ENCODE measurements at regions not wholly inside any gene's neighbourhood (a gene's known extent, or its start where the extent isn't known, plus 50 kb on each side); places are given as distances from the start of the nearest gene placed in this dataset.
"Not testable (repeated sequence)": the region's sequence is repeated elsewhere in the genome, so short reads cannot be mapped to it uniquely, and the experiment has no call there.

DNA sequence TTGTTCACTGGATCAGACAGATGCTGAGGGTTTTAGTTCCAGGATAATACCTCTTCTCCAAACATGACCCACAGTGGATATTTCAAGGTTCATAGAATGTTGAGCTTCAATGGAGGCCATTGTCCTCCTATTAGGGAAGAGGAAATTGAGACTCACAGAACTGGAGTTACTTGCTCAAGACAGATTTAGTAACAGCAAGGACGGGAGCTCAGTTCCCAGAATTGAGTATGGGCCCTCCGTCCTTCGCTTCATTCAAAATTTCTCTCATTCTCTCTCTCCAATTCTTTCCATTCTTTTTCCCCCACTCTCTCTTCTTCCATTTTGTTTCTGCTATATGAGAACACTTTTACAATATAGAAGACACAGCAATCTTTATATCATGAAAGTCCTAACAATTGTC lies 94.0 kb downstream of the DNAJB9 start:
- Mint-ChIP-seq H3K9me3 (peaks cover 2% of the 10 kb centered on the region), H3K27ac (ENCODE audit: unreplicated experiment) (no peak overlapping the region), H3K27me3 (ENCODE audit: low read depth) (no peaks in the 10 kb centered on the region), H3K36me3 (ENCODE audit: low read depth) (no peaks in the 10 kb centered on the region), H3K4me3 (no peak overlapping the region), H3K4me1 (peaks cover 16% of the 10 kb centered on the region)
- DNase-seq (ENCODE audit: low read depth, low spot score), result no peak
- TF ChIP-seq, protein P1, sequence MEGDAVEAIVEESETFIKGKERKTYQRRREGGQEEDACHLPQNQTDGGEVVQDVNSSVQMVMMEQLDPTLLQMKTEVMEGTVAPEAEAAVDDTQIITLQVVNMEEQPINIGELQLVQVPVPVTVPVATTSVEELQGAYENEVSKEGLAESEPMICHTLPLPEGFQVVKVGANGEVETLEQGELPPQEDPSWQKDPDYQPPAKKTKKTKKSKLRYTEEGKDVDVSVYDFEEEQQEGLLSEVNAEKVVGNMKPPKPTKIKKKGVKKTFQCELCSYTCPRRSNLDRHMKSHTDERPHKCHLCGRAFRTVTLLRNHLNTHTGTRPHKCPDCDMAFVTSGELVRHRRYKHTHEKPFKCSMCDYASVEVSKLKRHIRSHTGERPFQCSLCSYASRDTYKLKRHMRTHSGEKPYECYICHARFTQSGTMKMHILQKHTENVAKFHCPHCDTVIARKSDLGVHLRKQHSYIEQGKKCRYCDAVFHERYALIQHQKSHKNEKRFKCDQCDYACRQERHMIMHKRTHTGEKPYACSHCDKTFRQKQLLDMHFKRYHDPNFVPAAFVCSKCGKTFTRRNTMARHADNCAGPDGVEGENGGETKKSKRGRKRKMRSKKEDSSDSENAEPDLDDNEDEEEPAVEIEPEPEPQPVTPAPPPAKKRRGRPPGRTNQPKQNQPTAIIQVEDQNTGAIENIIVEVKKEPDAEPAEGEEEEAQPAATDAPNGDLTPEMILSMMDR (conservative IDR thresholded peaks at IDR 0.05), result no peak

- DNase-seq (ENCODE audit: low read depth, low spot score), result no peak
- Mint-ChIP-seq H3K27me3 (ENCODE audit: low read depth) (no peaks in the 10 kb centered on the region), H3K4me3 (no peak overlapping the region), H3K27ac (ENCODE audit: unreplicated experiment) (no peak overlapping the region), H3K4me1 (peaks cover 12% of the 10 kb centered on the region), H3K36me3 (ENCODE audit: low read depth) (peaks cover 8% of the 10 kb centered on the region), H3K9me3 (peaks cover 10% of the 10 kb centered on the region)
- TF ChIP-seq, protein P1 (conservative IDR thresholded peaks at IDR 0.05), result no peak
Observed at GRCh38 chr7:108667216-108667615, 97.5 kb downstream of the DNAJB9 start.

DNA sequence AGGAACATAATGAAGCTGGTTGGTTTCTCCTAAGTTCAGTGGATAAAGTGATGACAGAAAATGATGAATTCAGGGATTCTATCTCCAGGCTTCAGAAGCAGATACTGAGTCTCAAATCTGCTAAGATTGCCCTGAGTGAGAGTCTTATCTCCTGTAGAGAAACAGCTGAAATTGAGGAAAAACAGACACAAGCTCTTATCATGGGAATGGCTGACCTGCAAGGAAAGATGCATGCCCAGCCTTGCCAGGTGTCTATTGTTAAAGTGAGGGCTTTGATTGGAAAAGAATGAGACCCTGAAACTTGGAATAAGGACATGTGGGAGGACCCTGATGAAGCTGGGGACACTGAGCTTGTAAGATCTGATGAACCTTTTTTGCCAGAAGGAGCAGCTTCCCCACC lies 100.3 kb downstream of the DNAJB9 start:
- Mint-ChIP-seq H3K27me3 (ENCODE audit: low read depth) (no peaks in the 10 kb centered on the region), H3K4me3 (no peak overlapping the region), H3K4me1 (no peaks in the 10 kb centered on the region), H3K9me3 (peaks cover 13% of the 10 kb centered on the region), H3K36me3 (ENCODE audit: low read depth) (peaks cover 11% of the 10 kb centered on the region), H3K27ac (ENCODE audit: unreplicated experiment) (no peak overlapping the region)
- TF ChIP-seq, protein P1 (conservative IDR thresholded peaks at IDR 0.05), result no peak
- no peak for DNase-seq (ENCODE audit: low read depth, low spot score)

- not testable (repeated sequence) for DNase-seq (ENCODE audit: low read depth, low spot score); H3K4me1 Mint-ChIP-seq; H3K27ac Mint-ChIP-seq (ENCODE audit: unreplicated experiment); H3K4me3 Mint-ChIP-seq; H3K27me3 Mint-ChIP-seq (ENCODE audit: low read depth)
- Mint-ChIP-seq H3K9me3 (peaks cover 16% of the 10 kb centered on the region), H3K36me3 (ENCODE audit: low read depth) (peaks cover 11% of the 10 kb centered on the region)
Observed at GRCh38 chr7:108673699-108674098, 104.0 kb downstream of the DNAJB9 start.

DNA sequence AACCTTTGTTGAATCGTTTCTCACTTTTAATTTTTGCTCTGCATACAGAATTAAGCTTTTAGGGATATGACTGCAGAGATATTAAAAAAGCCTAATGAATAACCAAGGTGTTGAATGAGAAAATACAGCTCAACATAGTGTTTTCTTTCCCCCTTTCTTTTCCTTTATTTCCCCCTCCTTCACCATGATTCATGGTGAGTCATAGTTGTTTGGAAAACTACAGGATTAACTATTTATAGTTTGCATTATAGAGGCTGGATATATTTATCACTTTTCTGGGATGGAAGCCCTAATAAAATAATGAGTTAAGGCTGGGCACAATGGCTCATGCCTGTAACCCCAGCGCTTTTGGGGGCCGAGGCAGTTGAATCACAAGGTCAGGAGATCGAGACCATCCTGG lies 115.0 kb downstream of the DNAJB9 start:
- H3K27me3 Mint-ChIP-seq (ENCODE audit: low read depth), result no peaks in the 10 kb centered on the region
- peaks cover 4% of the 10 kb centered on the region for H3K9me3 Mint-ChIP-seq
- TF ChIP-seq, protein P1 (conservative IDR thresholded peaks at IDR 0.05), result no peak

GRCh38 chr7:108686494-108686893 lies 116.8 kb downstream of the DNAJB9 start:
- H3K4me1 Mint-ChIP-seq, result no peaks in the 10 kb centered on the region
- TF ChIP-seq, protein P1 (conservative IDR thresholded peaks at IDR 0.05), result no peak
- H3K27ac Mint-ChIP-seq (ENCODE audit: unreplicated experiment), result no peak overlapping the region
- no peaks in the 10 kb centered on the region for H3K27me3 Mint-ChIP-seq (ENCODE audit: low read depth)
- no peaks in the 10 kb centered on the region for H3K36me3 Mint-ChIP-seq (ENCODE audit: low read depth)
- H3K9me3 Mint-ChIP-seq, result peaks cover 4% of the 10 kb centered on the region
- DNase-seq (ENCODE audit: low read depth, low spot score), result no peak
- H3K4me3 Mint-ChIP-seq, result no peak overlapping the region

More for the DNA sequence above, 115.0 kb downstream of the DNAJB9 start:
- Mint-ChIP-seq H3K4me1 (no peaks in the 10 kb centered on the region), H3K4me3 (no peak overlapping the region), H3K27ac (ENCODE audit: unreplicated experiment) (no peak overlapping the region), H3K36me3 (ENCODE audit: low read depth) (no peaks in the 10 kb centered on the region)
- no peak for DNase-seq (ENCODE audit: low read depth, low spot score)

Data from neural crest cell (in vitro differentiated cells).